OCI-LY1 (cell line): ENCODE measurements at regions not wholly inside any gene's neighbourhood (a gene's known extent, or its start where the extent isn't known, plus 50 kb on each side); places are given as distances from the start of the nearest gene placed in this dataset.

Experiments
- H2AFZ ChIP-seq: fragments of 200-600 bp; sonication (generic), shearing (Covaris generic); 2 replicates; pipeline ENCODE4 v1.6.0; 2014; ENCODE audit warnings: antibody characterized with exemption, mild to moderate bottlenecking, low read length
- H3F3A ChIP-seq: fragments of 200-600 bp; sonication (generic), shearing (Covaris generic); 2 replicates; pipeline ENCODE4 v1.6.0; 2014; ENCODE audit warnings: mild to moderate bottlenecking, antibody characterized with exemption, low read length, moderate library complexity; ENCODE audit not compliant: insufficient read depth
- H3K27ac ChIP-seq: fragments of 200-600 bp; sonication (generic); 2 replicates; pipeline ENCODE4 v1.5.1; 2014; ENCODE audit warnings: low read length, mixed run types, mild to moderate bottlenecking, low read depth; ENCODE audit not compliant: poor library complexity, severe bottlenecking
- H3K27me3 ChIP-seq: fragments of 200-600 bp; sonication (generic); 2 replicates; pipeline ENCODE4 v1.6.0; 2014; ENCODE audit warnings: antibody characterized with exemption, mild to moderate bottlenecking, low read length, moderate library complexity; ENCODE audit not compliant: insufficient read depth
- H3K36me3 ChIP-seq: fragments of 200-600 bp; sonication (generic); 2 replicates; pipeline ENCODE4 v1.6.1; 2014; ENCODE audit warnings: mild to moderate bottlenecking, antibody characterized with exemption, low read length, moderate library complexity, mixed read lengths; ENCODE audit not compliant: insufficient read depth
- H3K4me1 ChIP-seq: fragments of 200-600 bp; sonication (generic); 2 replicates; pipeline ENCODE4 v1.5.1; 2014; ENCODE audit warnings: mild to moderate bottlenecking, low read length, moderate library complexity; ENCODE audit not compliant: insufficient read depth, severe bottlenecking
- H3K4me2 ChIP-seq: fragments of 200-600 bp; sonication (generic), shearing (Covaris generic); 2 replicates; pipeline ENCODE4 v1.6.1; 2014; ENCODE audit warnings: low read length
- H3K4me3 ChIP-seq: fragments of 200-600 bp; sonication (generic); 2 replicates; pipeline ENCODE4 v1.5.1; 2014; ENCODE audit warnings: low read length, low read depth, mild to moderate bottlenecking, mixed read lengths; ENCODE audit not compliant: poor library complexity, severe bottlenecking
- H3K79me2 ChIP-seq: fragments of 200-600 bp; shearing (Covaris generic); 2 replicates; pipeline ENCODE4 v1.6.1; 2016; ENCODE audit warnings: mixed run types, low read length, mixed read lengths; ENCODE audit not compliant: insufficient read depth
- H3K9ac ChIP-seq: fragments of 200-600 bp; sonication (generic), shearing (Covaris generic); 2 replicates; pipeline ENCODE4 v1.6.1; 2014; ENCODE audit warnings: mild to moderate bottlenecking, low read length, mixed read lengths
- H3K9me2 ChIP-seq: fragments of 200-600 bp; sonication (generic), shearing (Covaris generic); 2 replicates; pipeline ENCODE4 v1.6.1; 2014; ENCODE audit warnings: low read depth, mild to moderate bottlenecking, low read length, mixed read lengths
- H3K9me3 ChIP-seq: fragments of 200-600 bp; shearing (Covaris generic); 2 replicates; pipeline ENCODE4 v1.6.1; 2014; ENCODE audit warnings: low read length, mixed read lengths
- H4K20me1 ChIP-seq: fragments of 200-600 bp; sonication (generic), shearing (Covaris generic); 2 replicates; pipeline ENCODE4 v1.6.0; 2016; ENCODE audit warnings: mild to moderate bottlenecking, low read length; ENCODE audit not compliant: insufficient read depth
- EZH2 ChIP-seq: fragments of 200-600 bp; sonication (generic), shearing (Covaris generic); IDR thresholded peaks from 2 replicates; pipeline ENCODE4 v1.8.0; 2017; ENCODE audit warnings: borderline replicate concordance, mixed run types, mild to moderate bottlenecking, antibody characterized with exemption, low read length, moderate library complexity, mixed read lengths
- TF ChIP-seq, protein P1 (sequence below): fragments of 200-600 bp; sonication (generic), shearing (Covaris generic); IDR thresholded peaks from 2 replicates; pipeline ENCODE4 v1.5.1; 2017; ENCODE audit warnings: mild to moderate bottlenecking, antibody characterized with exemption, low read length, moderate library complexity, mixed read lengths

DNA sequence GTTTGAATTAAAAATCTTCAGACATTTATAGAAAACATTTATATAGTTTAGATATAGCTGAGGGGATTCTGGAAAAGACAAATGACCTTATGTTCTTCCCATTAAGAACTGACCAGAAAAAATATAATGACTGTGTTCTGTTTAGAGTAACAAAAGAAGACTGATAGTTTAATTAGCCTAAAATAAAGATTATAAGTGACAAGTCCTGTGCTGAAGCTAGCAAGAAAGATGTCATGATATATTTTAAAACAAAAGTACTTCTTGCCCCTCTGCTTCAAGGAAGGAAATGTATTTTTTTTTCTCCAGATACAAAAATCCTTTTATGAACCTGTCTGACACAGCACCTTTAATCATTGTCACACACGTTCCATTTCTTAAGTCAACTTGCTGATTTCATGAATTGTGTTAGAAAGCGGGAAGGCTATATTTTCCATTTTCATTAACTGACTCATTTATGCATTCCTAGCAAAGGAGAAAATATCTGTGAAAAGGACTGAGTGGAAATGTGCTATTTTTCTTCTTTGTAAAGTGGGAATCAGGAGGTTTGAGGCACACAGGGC is 690.7 kb upstream of the GOT2 start:
- Histone ChIP-seq H3K9me3 (no peaks in the 10 kb centered on the region), H3F3A (no peaks in the 10 kb centered on the region), H3K27me3 (no peaks in the 10 kb centered on the region), H3K9ac (no peak overlapping the region), H3K79me2 (no peaks in the 10 kb centered on the region), H3K36me3 (no peaks in the 10 kb centered on the region), H4K20me1 (no peaks in the 10 kb centered on the region), H3K4me3 (no peak overlapping the region), H3K27ac (no peak overlapping the region), H3K9me2 (no peaks in the 10 kb centered on the region), H2AFZ (no peak overlapping the region), H3K4me1 (no peaks in the 10 kb centered on the region), H3K4me2 (no peak overlapping the region)
- TF ChIP-seq, protein P1, sequence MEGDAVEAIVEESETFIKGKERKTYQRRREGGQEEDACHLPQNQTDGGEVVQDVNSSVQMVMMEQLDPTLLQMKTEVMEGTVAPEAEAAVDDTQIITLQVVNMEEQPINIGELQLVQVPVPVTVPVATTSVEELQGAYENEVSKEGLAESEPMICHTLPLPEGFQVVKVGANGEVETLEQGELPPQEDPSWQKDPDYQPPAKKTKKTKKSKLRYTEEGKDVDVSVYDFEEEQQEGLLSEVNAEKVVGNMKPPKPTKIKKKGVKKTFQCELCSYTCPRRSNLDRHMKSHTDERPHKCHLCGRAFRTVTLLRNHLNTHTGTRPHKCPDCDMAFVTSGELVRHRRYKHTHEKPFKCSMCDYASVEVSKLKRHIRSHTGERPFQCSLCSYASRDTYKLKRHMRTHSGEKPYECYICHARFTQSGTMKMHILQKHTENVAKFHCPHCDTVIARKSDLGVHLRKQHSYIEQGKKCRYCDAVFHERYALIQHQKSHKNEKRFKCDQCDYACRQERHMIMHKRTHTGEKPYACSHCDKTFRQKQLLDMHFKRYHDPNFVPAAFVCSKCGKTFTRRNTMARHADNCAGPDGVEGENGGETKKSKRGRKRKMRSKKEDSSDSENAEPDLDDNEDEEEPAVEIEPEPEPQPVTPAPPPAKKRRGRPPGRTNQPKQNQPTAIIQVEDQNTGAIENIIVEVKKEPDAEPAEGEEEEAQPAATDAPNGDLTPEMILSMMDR, result no peak
- no peak for TF ChIP-seq EZH2

DNA sequence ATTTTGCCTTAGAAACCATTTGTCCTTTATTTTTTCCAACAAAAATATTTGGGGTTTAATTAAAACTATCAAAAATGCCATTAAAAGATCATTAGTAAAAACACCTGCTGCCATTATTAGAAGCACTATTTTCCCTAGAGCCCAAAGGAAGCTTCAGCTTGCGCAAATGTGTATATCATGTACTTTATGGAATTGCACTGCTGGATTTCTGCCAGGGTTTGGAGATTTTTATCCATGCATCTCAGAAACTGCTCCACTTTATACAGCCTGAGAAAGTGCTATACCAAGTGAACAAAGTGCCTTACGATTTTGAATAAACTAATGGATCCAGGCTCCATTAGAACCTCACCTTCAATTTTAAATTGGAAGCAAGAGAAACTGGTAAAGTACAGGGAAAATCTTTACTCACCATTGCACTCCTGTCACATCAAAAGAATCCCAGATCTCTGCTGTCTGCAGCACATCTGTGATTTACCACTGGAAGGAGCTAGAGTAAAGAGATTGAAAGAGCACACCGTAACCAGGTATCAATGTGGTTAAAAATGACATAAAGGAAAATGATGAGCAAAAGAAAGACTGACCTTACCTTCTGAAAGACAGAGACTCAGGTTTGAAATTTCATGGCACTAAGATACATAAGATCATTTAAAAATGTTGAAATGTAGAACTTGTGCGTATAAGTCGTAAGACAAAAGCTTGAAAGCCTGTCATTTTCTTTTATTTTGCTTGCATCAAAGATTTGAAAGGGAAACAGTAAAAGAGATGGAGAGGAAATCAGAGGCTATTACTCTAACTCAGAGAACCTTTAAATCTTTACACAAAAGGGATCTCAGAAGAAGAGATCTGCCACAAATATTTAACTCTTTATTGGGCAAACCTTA is 678.1 kb upstream of the GOT2 start:
- no peak overlapping the region for H3K27ac ChIP-seq
- no peaks in the 10 kb centered on the region for H3K79me2 ChIP-seq
- H3K9me2 ChIP-seq, result no peaks in the 10 kb centered on the region
- no peaks in the 10 kb centered on the region for H3K36me3 ChIP-seq
- no peak overlapping the region for H3K9ac ChIP-seq
- TF ChIP-seq, protein P1, result peak; percentile 18
- TF ChIP-seq EZH2, result no peak
- H3K27me3 ChIP-seq, result no peaks in the 10 kb centered on the region
- no peak overlapping the region for H3K4me2 ChIP-seq
- H3F3A ChIP-seq, result no peaks in the 10 kb centered on the region
- H3K4me3 ChIP-seq, result no peak overlapping the region
- H4K20me1 ChIP-seq, result no peaks in the 10 kb centered on the region
- no peaks in the 10 kb centered on the region for H3K4me1 ChIP-seq
- no peak overlapping the region for H2AFZ ChIP-seq
- no peaks in the 10 kb centered on the region for H3K9me3 ChIP-seq

DNA sequence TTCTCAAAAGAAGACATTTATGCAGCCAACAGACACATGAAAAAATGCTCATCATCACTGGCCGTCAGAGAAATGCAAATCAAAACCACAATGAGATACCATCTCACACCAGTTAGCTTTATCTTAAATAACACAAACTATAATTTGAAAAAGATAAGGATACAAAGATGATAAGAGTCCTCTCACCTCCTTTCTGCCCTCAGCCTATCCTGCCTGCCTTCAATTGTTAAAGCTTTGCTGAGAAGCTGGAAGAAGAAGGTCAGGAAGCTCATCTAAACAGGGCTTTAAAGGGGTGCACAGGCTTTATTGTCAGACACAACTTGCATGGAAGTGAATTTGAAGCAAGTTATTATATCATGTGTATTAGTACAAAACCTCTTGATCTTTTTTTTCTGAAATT is 676.3 kb upstream of the GOT2 start:
- H3K4me3 ChIP-seq, result no peak overlapping the region
- H3K27ac ChIP-seq, result no peak overlapping the region
- no peak overlapping the region for H3K9ac ChIP-seq
- H3K9me3 ChIP-seq, result no peaks in the 10 kb centered on the region
- TF ChIP-seq EZH2, result no peak
- TF ChIP-seq, protein P1, result no peak
- H3K4me2 ChIP-seq, result no peak overlapping the region
- no peak overlapping the region for H2AFZ ChIP-seq
- H3K27me3 ChIP-seq, result no peaks in the 10 kb centered on the region
- H3K36me3 ChIP-seq, result no peaks in the 10 kb centered on the region
- no peaks in the 10 kb centered on the region for H3K4me1 ChIP-seq
- no peaks in the 10 kb centered on the region for H3F3A ChIP-seq
- no peaks in the 10 kb centered on the region for H4K20me1 ChIP-seq
- H3K9me2 ChIP-seq, result no peaks in the 10 kb centered on the region
- no peaks in the 10 kb centered on the region for H3K79me2 ChIP-seq
